Liver (tissue), 3 donors: ENCODE measurements at regions not wholly inside any gene's neighbourhood (a gene's known extent, or its start where the extent isn't known, plus 50 kb on each side); places are given as distances from the start of the nearest gene placed in this dataset.

Experiments
- ATF3 ChIP-seq: IDR thresholded peaks from 2 replicates; pipeline ENCODE4 v1.6.1; 2016; ENCODE audit warnings: antibody characterized with exemption
- EGR1 ChIP-seq, 2 donors: IDR thresholded peaks; 2 replicates each; pipeline ENCODE4 v1.6.1; 2016 to 2018; ENCODE audit warnings: antibody characterized with exemption in 2 of 2, low read depth in 2 of 2
- FOXA1 ChIP-seq: IDR thresholded peaks from 2 replicates; pipeline ENCODE4 v1.6.1; 2016; ENCODE audit warnings: antibody characterized with exemption
- GABPA ChIP-seq, 2 donors: IDR thresholded peaks in 1 of 2; conservative IDR thresholded peaks in 1 of 2; 2 replicates each; pipeline ENCODE4 v1.6.1; 2016; ENCODE audit warnings: antibody characterized with exemption in 2 of 2, mild to moderate bottlenecking in 1 of 2, moderate library complexity in 1 of 2
- HNF4A ChIP-seq, 2 donors: conservative IDR thresholded peaks; 2 replicates each; pipeline ENCODE4 v1.6.1; 2016; ENCODE audit warnings: antibody characterized with exemption in 2 of 2, mild to moderate bottlenecking in 2 of 2
- JUND ChIP-seq, 2 donors: IDR thresholded peaks; 2 replicates each; pipeline ENCODE4 v1.6.1; 2016; ENCODE audit warnings: antibody characterized with exemption in 2 of 2
- RAD21 ChIP-seq, 2 donors: IDR thresholded peaks; 2 replicates each; pipeline ENCODE4 v1.6.1; 2016; ENCODE audit warnings: antibody characterized with exemption in 2 of 2, mild to moderate bottlenecking in 2 of 2
- SP1 ChIP-seq: IDR thresholded peaks from 2 replicates; pipeline ENCODE4 v1.6.1; 2018; ENCODE audit warnings: antibody characterized with exemption, mild to moderate bottlenecking
- TAF1 ChIP-seq: conservative IDR thresholded peaks from 2 replicates; pipeline ENCODE4 v1.6.1; 2016; ENCODE audit warnings: antibody characterized with exemption, mild to moderate bottlenecking
- YY1 ChIP-seq: IDR thresholded peaks from 2 replicates; pipeline ENCODE4 v1.6.1; 2016; ENCODE audit warnings: antibody characterized with exemption, mild to moderate bottlenecking
- ZBTB33 ChIP-seq: IDR thresholded peaks from 2 replicates; pipeline ENCODE4 v1.6.1; 2016; ENCODE audit warnings: antibody characterized with exemption
- TF ChIP-seq, protein P1 (sequence below): fragments of 150-350 bp; IDR thresholded peaks from 2 replicates; pipeline ENCODE4 v1.5.1; 2017; ENCODE audit warnings: improper control_type of control experiment, low read depth, low read length; ENCODE audit not compliant: missing input control
- TF ChIP-seq, protein P2 (sequence below): IDR thresholded peaks from 2 replicates; pipeline ENCODE4 v1.6.1; 2016; ENCODE audit warnings: antibody characterized with exemption
- TF ChIP-seq, protein P3 (sequence below): IDR thresholded peaks from 2 replicates; pipeline ENCODE4 v1.6.1; 2016; ENCODE audit warnings: antibody characterized with exemption, mild to moderate bottlenecking
- donor health status: healthy.
- donor health status: healthy.

DNA sequence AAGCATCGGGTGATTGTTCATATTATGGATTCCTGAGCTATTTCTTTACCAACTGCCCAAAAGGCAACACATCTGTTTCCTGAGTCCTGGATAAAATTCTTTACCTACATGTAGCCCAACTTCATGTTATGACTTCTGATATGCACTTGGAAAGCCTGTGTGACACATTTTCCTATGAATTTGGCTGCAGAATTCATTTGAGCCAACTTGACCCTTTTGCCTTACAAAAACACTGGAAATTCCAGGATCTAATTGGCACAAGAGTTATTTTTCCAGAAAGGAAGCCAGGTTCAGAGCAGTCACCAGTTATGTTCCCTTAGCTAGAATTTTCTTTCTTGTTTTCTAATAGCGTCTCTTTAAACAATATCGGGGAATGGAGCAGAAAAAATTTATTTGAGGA, 202.5 kb upstream of the LRIG3 start:
- TF ChIP-seq, protein P1, sequence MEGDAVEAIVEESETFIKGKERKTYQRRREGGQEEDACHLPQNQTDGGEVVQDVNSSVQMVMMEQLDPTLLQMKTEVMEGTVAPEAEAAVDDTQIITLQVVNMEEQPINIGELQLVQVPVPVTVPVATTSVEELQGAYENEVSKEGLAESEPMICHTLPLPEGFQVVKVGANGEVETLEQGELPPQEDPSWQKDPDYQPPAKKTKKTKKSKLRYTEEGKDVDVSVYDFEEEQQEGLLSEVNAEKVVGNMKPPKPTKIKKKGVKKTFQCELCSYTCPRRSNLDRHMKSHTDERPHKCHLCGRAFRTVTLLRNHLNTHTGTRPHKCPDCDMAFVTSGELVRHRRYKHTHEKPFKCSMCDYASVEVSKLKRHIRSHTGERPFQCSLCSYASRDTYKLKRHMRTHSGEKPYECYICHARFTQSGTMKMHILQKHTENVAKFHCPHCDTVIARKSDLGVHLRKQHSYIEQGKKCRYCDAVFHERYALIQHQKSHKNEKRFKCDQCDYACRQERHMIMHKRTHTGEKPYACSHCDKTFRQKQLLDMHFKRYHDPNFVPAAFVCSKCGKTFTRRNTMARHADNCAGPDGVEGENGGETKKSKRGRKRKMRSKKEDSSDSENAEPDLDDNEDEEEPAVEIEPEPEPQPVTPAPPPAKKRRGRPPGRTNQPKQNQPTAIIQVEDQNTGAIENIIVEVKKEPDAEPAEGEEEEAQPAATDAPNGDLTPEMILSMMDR: no peak
- TF ChIP-seq HNF4A (conservative IDR thresholded peaks at IDR 0.05): no peak
- TF ChIP-seq, protein P2, sequence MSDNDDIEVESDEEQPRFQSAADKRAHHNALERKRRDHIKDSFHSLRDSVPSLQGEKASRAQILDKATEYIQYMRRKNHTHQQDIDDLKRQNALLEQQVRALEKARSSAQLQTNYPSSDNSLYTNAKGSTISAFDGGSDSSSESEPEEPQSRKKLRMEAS: no peak
- no peak for TF ChIP-seq ATF3
- TF ChIP-seq RAD21 (IDR thresholded peaks at IDR 0.05): no peak
- TF ChIP-seq EGR1 (IDR thresholded peaks at IDR 0.05; ENCODE audit: low read depth in 2 of 2): no peak
- TF ChIP-seq GABPA (IDR thresholded peaks at IDR 0.05 in 1 of 2, conservative IDR thresholded peaks at IDR 0.05 in 1 of 2): no peak
- TF ChIP-seq ZBTB33: no peak
- TF ChIP-seq, protein P3, sequence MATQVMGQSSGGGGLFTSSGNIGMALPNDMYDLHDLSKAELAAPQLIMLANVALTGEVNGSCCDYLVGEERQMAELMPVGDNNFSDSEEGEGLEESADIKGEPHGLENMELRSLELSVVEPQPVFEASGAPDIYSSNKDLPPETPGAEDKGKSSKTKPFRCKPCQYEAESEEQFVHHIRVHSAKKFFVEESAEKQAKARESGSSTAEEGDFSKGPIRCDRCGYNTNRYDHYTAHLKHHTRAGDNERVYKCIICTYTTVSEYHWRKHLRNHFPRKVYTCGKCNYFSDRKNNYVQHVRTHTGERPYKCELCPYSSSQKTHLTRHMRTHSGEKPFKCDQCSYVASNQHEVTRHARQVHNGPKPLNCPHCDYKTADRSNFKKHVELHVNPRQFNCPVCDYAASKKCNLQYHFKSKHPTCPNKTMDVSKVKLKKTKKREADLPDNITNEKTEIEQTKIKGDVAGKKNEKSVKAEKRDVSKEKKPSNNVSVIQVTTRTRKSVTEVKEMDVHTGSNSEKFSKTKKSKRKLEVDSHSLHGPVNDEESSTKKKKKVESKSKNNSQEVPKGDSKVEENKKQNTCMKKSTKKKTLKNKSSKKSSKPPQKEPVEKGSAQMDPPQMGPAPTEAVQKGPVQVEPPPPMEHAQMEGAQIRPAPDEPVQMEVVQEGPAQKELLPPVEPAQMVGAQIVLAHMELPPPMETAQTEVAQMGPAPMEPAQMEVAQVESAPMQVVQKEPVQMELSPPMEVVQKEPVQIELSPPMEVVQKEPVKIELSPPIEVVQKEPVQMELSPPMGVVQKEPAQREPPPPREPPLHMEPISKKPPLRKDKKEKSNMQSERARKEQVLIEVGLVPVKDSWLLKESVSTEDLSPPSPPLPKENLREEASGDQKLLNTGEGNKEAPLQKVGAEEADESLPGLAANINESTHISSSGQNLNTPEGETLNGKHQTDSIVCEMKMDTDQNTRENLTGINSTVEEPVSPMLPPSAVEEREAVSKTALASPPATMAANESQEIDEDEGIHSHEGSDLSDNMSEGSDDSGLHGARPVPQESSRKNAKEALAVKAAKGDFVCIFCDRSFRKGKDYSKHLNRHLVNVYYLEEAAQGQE: no peak
- no peak for TF ChIP-seq YY1
- TF ChIP-seq TAF1: no peak
- no peak for TF ChIP-seq SP1
- no peak for TF ChIP-seq FOXA1
- no peak for TF ChIP-seq JUND (IDR thresholded peaks at IDR 0.05)
